ENCODE measurements at regions not wholly inside any gene's neighbourhood (a gene's known extent, or its start where the extent isn't known, plus 50 kb on each side); places are given as distances from the start of the nearest gene placed in this dataset.

- Mint-ChIP-seq H3K27me3 (ENCODE audit: low read depth) (no peaks in the 10 kb centered on the region), H3K9me3 (peaks cover 2% of the 10 kb centered on the region), H3K4me1 (no peaks in the 10 kb centered on the region), H3K4me3 (no peak overlapping the region), H3K36me3 (no peaks in the 10 kb centered on the region), H3K27ac (no peak overlapping the region)
- DNase-seq (ENCODE audit: low spot score) (no peak), ATAC-seq (no peak)
- ChIA-PET CTCF (no interaction called here), POLR2A (no interaction called here)
- no peak for TF ChIP-seq ZNF219 (CRISPR knock-in tag; IDR thresholded peaks at IDR 0.05; ENCODE audit: borderline replicate concordance)
- TF ChIP-seq SMAD4 (CRISPR knock-in tag; IDR thresholded peaks at IDR 0.05), result no peak
- no peak for TF ChIP-seq IRF1 (CRISPR knock-in tag; IDR thresholded peaks at IDR 0.05)
- TF ChIP-seq RORB (CRISPR knock-in tag; IDR thresholded peaks at IDR 0.05), result no peak
- no peak for TF ChIP-seq ETV6 (CRISPR knock-in tag; IDR thresholded peaks at IDR 0.05)
- no peak for TF ChIP-seq SP1 (CRISPR knock-in tag; conservative IDR thresholded peaks at IDR 0.05)
- no peak for TF ChIP-seq FOXP4 (CRISPR knock-in tag; IDR thresholded peaks at IDR 0.05)
- no peak for TF ChIP-seq CDX4 (CRISPR knock-in tag; IDR thresholded peaks at IDR 0.05; ENCODE audit: borderline replicate concordance)
- TF ChIP-seq CREB1 (CRISPR knock-in tag; IDR thresholded peaks at IDR 0.05), result no peak
- no peak for TF ChIP-seq PRRX2 (CRISPR knock-in tag; IDR thresholded peaks at IDR 0.05)
- TF ChIP-seq CTCF (IDR thresholded peaks at IDR 0.05), result no peak
- no peak for TF ChIP-seq USF1 (CRISPR knock-in tag; IDR thresholded peaks at IDR 0.05)
- no peak for TF ChIP-seq NR3C1 (CRISPR knock-in tag; conservative IDR thresholded peaks at IDR 0.05; ENCODE audit: low read depth)
- TF ChIP-seq TP53 (CRISPR knock-in tag; IDR thresholded peaks at IDR 0.05), result no peak
- no peak for TF ChIP-seq TEAD1 (CRISPR knock-in tag; IDR thresholded peaks at IDR 0.05)
- no peak for TF ChIP-seq ZNF423 (CRISPR knock-in tag; IDR thresholded peaks at IDR 0.05)
- no peak for TF ChIP-seq CREM (CRISPR knock-in tag; IDR thresholded peaks at IDR 0.05)
- no peak for TF ChIP-seq SMAD3 (CRISPR knock-in tag; IDR thresholded peaks at IDR 0.05; ENCODE audit: borderline replicate concordance)
- no peak for TF ChIP-seq MAX (CRISPR knock-in tag; IDR thresholded peaks at IDR 0.05)
- TF ChIP-seq ZNF512 (CRISPR knock-in tag; IDR thresholded peaks at IDR 0.05; ENCODE audit: borderline replicate concordance), result no peak
Observed at GRCh38 chr12:72148709-72149108, 123.5 kb upstream of the TRHDE start.

GRCh38 chr12:72162875-72163274, 109.3 kb upstream of the TRHDE start:
- ATAC-seq (no peak), DNase-seq (ENCODE audit: low spot score) (no peak)
- POLR2A ChIA-PET, result no interaction called here
- no peak overlapping the region for H3K4me3 Mint-ChIP-seq
- no peaks in the 10 kb centered on the region for H3K36me3 Mint-ChIP-seq
- H3K4me1 Mint-ChIP-seq, result peaks cover 14% of the 10 kb centered on the region
- H3K9me3 Mint-ChIP-seq, result peaks cover under 1% of the 10 kb centered on the region; the same call in 1 of the 2 replicates
- CTCF ChIA-PET, result interaction anchor here (1.1 kb wide), 1 partner anchor 105 kb away, joined by 3 read pairs; no protein-coding TSS in a partner anchor
- H3K27me3 Mint-ChIP-seq (ENCODE audit: low read depth), result no peaks in the 10 kb centered on the region
- no peak overlapping the region for H3K27ac Mint-ChIP-seq
- no peak for TF ChIP-seq USF1 (CRISPR knock-in tag; IDR thresholded peaks at IDR 0.05)
- no peak for TF ChIP-seq PRDM15 (CRISPR knock-in tag; IDR thresholded peaks at IDR 0.05)
- TF ChIP-seq TEAD4 (CRISPR knock-in tag; IDR thresholded peaks at IDR 0.05), result no peak

All from WTC11 (cell line).